Keratinocyte (primary cell): ENCODE measurements at regions not wholly inside any gene's neighbourhood (a gene's known extent, or its start where the extent isn't known, plus 50 kb on each side); places are given as distances from the start of the nearest gene placed in this dataset.

Source experiments
- DNase-seq: peaks from one replicate; pipeline ENCODE4 v3.0.0-alpha.2; 2011; ENCODE audit warnings: low read depth, missing footprints, low spot score
- FAIRE-seq: peaks from 2 replicates; lab custom pipeline; 2011; peaks lifted over from hg19 to GRCh38; lab: Jason Lieb, UNC
- H2AFZ ChIP-seq: 2 replicates; pipeline ENCODE4 v1.6.0; 2012; ENCODE audit warnings: low read length, control low read depth, inconsistent platforms; ENCODE audit not compliant: control insufficient read depth
- H3K27ac ChIP-seq: 2 replicates; pipeline ENCODE4 v1.5.1; 2011; ENCODE audit warnings: low read length; ENCODE audit not compliant: control insufficient read depth, insufficient read depth
- H3K27me3 ChIP-seq: 3 replicates; pipeline ENCODE4 v1.6.0; 2011; ENCODE audit warnings: low read length; ENCODE audit not compliant: control insufficient read depth, insufficient read depth; ENCODE audit errors: extremely low read depth
- H3K36me3 ChIP-seq, 2 experiments: 2 replicates in 1 of 2; 3 replicates in 1 of 2; pipeline ENCODE4 v1.5.1; 2011; ENCODE audit warnings: low read length in 2 of 2, mild to moderate bottlenecking in 1 of 2; ENCODE audit not compliant: control insufficient read depth in 2 of 2, insufficient read depth in 2 of 2; ENCODE audit errors: extremely low read depth in 1 of 2
- H3K4me1 ChIP-seq: 3 replicates; pipeline ENCODE4 v1.5.1; 2011; ENCODE audit warnings: low read length; ENCODE audit not compliant: control insufficient read depth, insufficient read depth; ENCODE audit errors: extremely low read depth
- H3K4me2 ChIP-seq: 3 replicates; pipeline ENCODE4 v1.6.0; 2011; ENCODE audit warnings: low read depth, low read length; ENCODE audit not compliant: control insufficient read depth, insufficient read depth; ENCODE audit errors: extremely low read depth
- H3K4me3 ChIP-seq, 3 experiments: fragments of 200-600 bp in 1 of 3; sonication (generic) in 1 of 3; 2 replicates in 2 of 3; 3 replicates in 1 of 3; pipeline ENCODE4 v1.5.1; 2011 to 2016; ENCODE audit warnings: low read length in 3 of 3, mild to moderate bottlenecking in 3 of 3, control low read depth in 2 of 3, inconsistent platforms in 1 of 3, low read depth in 1 of 3, mixed read lengths in 1 of 3, mixed run types in 1 of 3, moderate library complexity in 1 of 3; ENCODE audit not compliant: control insufficient read depth in 2 of 3, insufficient read depth in 2 of 3; ENCODE audit errors: extremely low read depth in 1 of 3
- H3K79me2 ChIP-seq: 2 replicates; pipeline ENCODE4 v1.6.0; 2012; ENCODE audit warnings: low read length; ENCODE audit not compliant: control insufficient read depth, insufficient read depth
- H3K9ac ChIP-seq: 3 replicates; pipeline ENCODE4 v1.6.0; 2011; ENCODE audit warnings: low read length; ENCODE audit not compliant: control insufficient read depth, insufficient read depth; ENCODE audit errors: extremely low read depth
- H3K9me1 ChIP-seq: 3 replicates; pipeline ENCODE4 v1.6.0; 2011; ENCODE audit warnings: low read length; ENCODE audit not compliant: control insufficient read depth, insufficient read depth; ENCODE audit errors: extremely low read depth
- H3K9me3 ChIP-seq: 2 replicates; pipeline ENCODE4 v1.5.1; 2012; ENCODE audit warnings: low read depth, low read length; ENCODE audit not compliant: control insufficient read depth
- H4K20me1 ChIP-seq: 3 replicates; pipeline ENCODE4 v1.6.0; 2011; ENCODE audit warnings: low read length; ENCODE audit not compliant: control insufficient read depth, insufficient read depth; ENCODE audit errors: extremely low read depth
- EZH2 ChIP-seq: IDR thresholded peaks from one replicate; pipeline ENCODE4 v1.6.1; 2012; ENCODE audit warnings: inconsistent platforms, mild to moderate bottlenecking, low read length, moderate library complexity
- dilution Hi-C: fragments of 300-500 bp; cut with MboI; formaldehyde crosslinking; loops from one replicate; pipeline ENCODE4 v1.7.0; 2020; ENCODE audit warnings: low sequenced_read_pairs; ENCODE audit not compliant: extremely low pct_ligation_motif_present
- TF ChIP-seq, protein P1 (sequence below), 3 experiments: IDR thresholded peaks in 1 of 3; conservative IDR thresholded peaks in 1 of 3; optimal IDR thresholded peaks in 1 of 3; 2 replicates in 2 of 3; 3 replicates in 1 of 3; pipeline versions ENCODE3 to v1.5.1; 2011; ENCODE audit warnings: low read length in 3 of 3, mild to moderate bottlenecking in 3 of 3, moderate library complexity in 2 of 3, control low read depth in 1 of 3, inconsistent platforms in 1 of 3; ENCODE audit not compliant: insufficient read depth in 2 of 3; ENCODE audit errors: extremely low read depth in 1 of 3

DNA sequence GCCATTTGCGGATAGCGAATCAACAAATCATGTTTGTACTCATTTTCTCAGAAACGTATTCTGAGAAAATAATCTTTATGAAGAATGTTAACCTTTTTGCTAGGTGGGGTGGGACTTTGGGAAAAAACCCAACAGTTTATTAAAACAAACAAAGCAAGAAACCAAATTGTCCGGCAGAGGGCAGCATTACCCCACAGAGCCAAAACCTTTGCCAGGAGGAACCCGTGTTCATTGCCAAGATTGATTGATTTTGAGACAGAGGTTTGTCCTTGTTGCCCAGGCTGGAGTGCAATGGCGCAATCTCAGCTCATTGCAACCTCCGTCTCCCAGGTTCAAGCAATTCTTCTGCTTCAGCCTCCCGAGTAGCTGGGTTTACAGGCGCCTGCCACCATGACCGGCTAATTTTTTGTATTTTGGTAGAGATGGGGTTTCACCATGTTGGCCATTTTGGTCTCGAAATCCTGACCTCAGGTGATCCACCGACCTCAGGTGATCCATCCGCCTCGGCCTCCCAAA, 70.8 kb upstream of the RHOU start:
- H3K27ac ChIP-seq: no peak overlapping the region
- dilution Hi-C loops: no loop called here

DNA sequence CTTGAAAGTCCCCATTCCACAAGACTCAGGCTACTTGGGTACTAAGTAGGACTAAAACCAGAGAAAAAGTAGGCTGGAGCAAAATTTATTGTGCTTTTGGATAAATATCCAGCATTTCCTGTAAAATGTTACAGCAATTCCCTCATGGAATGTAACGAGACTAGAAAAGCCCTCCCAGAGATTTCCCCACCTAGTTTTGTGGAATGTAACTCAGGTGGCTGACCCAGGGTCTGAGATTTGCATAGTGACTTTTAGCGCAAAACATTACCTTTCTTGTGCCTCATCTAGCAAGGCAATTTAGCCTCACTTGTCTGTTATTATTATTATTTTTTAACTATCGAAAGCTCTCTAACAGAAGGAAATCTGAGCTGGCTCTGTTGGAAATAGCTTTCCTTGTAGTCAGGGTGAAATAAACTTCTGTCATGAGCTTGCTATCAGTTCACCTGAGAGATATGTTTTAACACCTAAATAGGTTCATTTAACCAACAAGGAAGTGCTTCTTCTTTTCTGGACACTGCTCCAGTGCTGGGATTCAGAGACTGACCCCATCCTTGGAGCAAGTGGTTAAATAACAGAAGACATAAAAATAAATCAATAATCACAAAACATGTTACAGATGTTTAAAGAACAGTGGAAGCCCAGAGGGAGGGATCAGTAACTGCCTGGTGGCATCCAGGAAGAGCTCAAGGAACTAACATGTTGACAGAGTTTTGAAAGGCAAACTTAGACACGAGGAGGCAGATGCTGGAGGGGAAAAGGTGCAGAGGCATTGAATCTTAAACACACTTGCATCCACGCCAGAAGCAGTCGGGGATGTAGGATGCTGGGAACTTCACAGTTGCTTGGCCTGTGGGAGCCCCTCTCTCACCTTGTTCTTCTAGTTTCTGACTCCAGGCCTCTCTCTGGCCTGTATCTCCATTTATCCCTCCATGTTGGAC, 68.3 kb upstream of the RHOU start:
- no peak for TF ChIP-seq EZH2
- TF ChIP-seq, protein P1, sequence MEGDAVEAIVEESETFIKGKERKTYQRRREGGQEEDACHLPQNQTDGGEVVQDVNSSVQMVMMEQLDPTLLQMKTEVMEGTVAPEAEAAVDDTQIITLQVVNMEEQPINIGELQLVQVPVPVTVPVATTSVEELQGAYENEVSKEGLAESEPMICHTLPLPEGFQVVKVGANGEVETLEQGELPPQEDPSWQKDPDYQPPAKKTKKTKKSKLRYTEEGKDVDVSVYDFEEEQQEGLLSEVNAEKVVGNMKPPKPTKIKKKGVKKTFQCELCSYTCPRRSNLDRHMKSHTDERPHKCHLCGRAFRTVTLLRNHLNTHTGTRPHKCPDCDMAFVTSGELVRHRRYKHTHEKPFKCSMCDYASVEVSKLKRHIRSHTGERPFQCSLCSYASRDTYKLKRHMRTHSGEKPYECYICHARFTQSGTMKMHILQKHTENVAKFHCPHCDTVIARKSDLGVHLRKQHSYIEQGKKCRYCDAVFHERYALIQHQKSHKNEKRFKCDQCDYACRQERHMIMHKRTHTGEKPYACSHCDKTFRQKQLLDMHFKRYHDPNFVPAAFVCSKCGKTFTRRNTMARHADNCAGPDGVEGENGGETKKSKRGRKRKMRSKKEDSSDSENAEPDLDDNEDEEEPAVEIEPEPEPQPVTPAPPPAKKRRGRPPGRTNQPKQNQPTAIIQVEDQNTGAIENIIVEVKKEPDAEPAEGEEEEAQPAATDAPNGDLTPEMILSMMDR (optimal IDR thresholded peaks at IDR 0.05 in 1 of 3, IDR thresholded peaks at IDR 0.05 in 1 of 3, conservative IDR thresholded peaks at IDR 0.05 in 1 of 3; ENCODE audit: extremely low read depth in 1 of 3, insufficient read depth in 2 of 3, low read length in 3 of 3): no peak
- FAIRE-seq (no peak), DNase-seq (no peak)
- no peaks in the 10 kb centered on the region for H3K79me2 ChIP-seq
- no peaks in the 10 kb centered on the region for H3K27me3 ChIP-seq
- no peaks in the 10 kb centered on the region for H4K20me1 ChIP-seq
- dilution Hi-C loops: no loop called here
- H3K4me2 ChIP-seq: no peak overlapping the region
- no peak overlapping the region for H2AFZ ChIP-seq
- H3K9ac ChIP-seq: no peak overlapping the region
- H3K9me3 ChIP-seq: no peaks in the 10 kb centered on the region
- no peak overlapping the region for H3K27ac ChIP-seq
- H3K4me1 ChIP-seq: no peaks in the 10 kb centered on the region
- no peaks in the 10 kb centered on the region for H3K9me1 ChIP-seq
- no peak overlapping the region for H3K4me3 ChIP-seq
- no peaks in the 10 kb centered on the region for H3K36me3 ChIP-seq

More for the DNA sequence above, 70.8 kb upstream of the RHOU start:
- no peaks in the 10 kb centered on the region for H3K79me2 ChIP-seq
- no peaks in the 10 kb centered on the region for H3K4me1 ChIP-seq
- H3K9me1 ChIP-seq: no peaks in the 10 kb centered on the region
- no peak overlapping the region for H2AFZ ChIP-seq
- FAIRE-seq (peak; percentile 67), DNase-seq (no peak)
- H3K36me3 ChIP-seq: no peaks in the 10 kb centered on the region
- H3K27me3 ChIP-seq: no peaks in the 10 kb centered on the region
- H3K9ac ChIP-seq: no peak overlapping the region
- H4K20me1 ChIP-seq: no peaks in the 10 kb centered on the region
- no peak overlapping the region for H3K4me2 ChIP-seq
- H3K9me3 ChIP-seq: no peaks in the 10 kb centered on the region
- H3K4me3 ChIP-seq: no peak overlapping the region
- TF ChIP-seq, protein P1 (optimal IDR thresholded peaks at IDR 0.05 in 1 of 3, IDR thresholded peaks at IDR 0.05 in 1 of 3, conservative IDR thresholded peaks at IDR 0.05 in 1 of 3; ENCODE audit: extremely low read depth in 1 of 3, insufficient read depth in 2 of 3, low read length in 3 of 3): peak; percentile 68 to 73 (median 69)
- no peak for TF ChIP-seq EZH2
